ENCODE measurements at regions not wholly inside any gene's neighbourhood (a gene's known extent, or its start where the extent isn't known, plus 50 kb on each side); places are given as distances from the start of the nearest gene placed in this dataset.

DNA sequence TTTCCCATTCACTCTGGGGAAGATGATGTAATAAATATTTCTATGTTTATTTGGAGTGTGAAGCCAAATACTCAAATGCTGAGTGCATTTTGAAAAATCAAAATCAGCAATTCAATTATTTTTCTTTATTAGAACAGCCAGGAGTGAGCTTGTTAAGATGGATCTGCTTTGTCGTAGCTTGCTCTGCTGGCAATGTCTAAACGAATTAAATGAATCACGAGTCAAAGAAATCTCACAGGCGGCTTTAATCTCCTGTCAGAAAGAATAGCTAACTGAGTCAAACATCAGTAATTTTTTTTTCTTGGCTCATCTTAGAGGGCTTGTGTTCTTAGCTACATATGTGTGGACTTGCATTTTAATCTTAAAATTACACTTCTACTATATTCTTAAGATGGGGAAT is 100.2 kb upstream of the HMGN3 start:
- Histone ChIP-seq H3K4me3 (ENCODE audit: low read length, poor library complexity, severe bottlenecking) (no peak overlapping the region), H3K4me1 (ENCODE audit: insufficient read depth, low read length, poor library complexity, severe bottlenecking) (peaks cover 4% of the 10 kb centered on the region), H3F3A (ENCODE audit: low read depth) (no peaks in the 10 kb centered on the region), H3K9me2 (replicated peaks; ENCODE audit: low read depth, low read length) (no peaks in the 10 kb centered on the region), H3K27me3 (ENCODE audit: insufficient read depth, low read length, poor library complexity, severe bottlenecking) (no peaks in the 10 kb centered on the region), H3K9ac (ENCODE audit: low read depth, low read length, poor library complexity, severe bottlenecking) (no peak overlapping the region), H3K4me2 (ENCODE audit: low read depth, low read length, poor library complexity, severe bottlenecking) (no peak overlapping the region), H3K79me2 (ENCODE audit: insufficient read depth, low read length) (no peaks in the 10 kb centered on the region), H2AFZ (ENCODE audit: low read length) (no peak overlapping the region), H3K9me3 (ENCODE audit: insufficient read depth, low read depth, low read length) (no peaks in the 10 kb centered on the region), H3K36me3 (ENCODE audit: insufficient read depth, low read length) (no peaks in the 10 kb centered on the region), H4K20me1 (ENCODE audit: insufficient read depth, low read length, poor library complexity, severe bottlenecking) (no peaks in the 10 kb centered on the region)
- TF ChIP-seq EZH2phosphoT487 (IDR thresholded peaks at IDR 0.05; ENCODE audit: borderline replicate concordance) = no peak
- TF ChIP-seq, protein P1, sequence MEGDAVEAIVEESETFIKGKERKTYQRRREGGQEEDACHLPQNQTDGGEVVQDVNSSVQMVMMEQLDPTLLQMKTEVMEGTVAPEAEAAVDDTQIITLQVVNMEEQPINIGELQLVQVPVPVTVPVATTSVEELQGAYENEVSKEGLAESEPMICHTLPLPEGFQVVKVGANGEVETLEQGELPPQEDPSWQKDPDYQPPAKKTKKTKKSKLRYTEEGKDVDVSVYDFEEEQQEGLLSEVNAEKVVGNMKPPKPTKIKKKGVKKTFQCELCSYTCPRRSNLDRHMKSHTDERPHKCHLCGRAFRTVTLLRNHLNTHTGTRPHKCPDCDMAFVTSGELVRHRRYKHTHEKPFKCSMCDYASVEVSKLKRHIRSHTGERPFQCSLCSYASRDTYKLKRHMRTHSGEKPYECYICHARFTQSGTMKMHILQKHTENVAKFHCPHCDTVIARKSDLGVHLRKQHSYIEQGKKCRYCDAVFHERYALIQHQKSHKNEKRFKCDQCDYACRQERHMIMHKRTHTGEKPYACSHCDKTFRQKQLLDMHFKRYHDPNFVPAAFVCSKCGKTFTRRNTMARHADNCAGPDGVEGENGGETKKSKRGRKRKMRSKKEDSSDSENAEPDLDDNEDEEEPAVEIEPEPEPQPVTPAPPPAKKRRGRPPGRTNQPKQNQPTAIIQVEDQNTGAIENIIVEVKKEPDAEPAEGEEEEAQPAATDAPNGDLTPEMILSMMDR (conservative IDR thresholded peaks at IDR 0.05; ENCODE audit: low read length) = no peak

DNA sequence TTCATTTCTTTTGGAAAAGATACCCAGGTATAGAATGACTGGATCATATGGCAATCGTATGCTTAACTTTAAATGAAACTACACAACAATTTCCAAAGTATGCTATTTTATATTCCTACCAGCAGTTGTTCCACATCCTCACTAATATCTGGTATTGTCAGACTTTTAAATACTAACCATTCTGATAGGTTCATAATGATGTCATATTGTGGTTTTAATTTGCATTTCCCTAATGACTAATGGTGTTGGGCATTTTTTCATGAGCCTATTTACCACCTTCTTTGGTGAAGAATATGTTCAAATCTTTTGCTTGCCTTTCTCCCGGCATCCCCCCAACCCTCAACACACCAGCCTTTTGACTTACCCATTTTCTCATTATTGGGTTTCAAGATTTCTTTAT is 96.2 kb upstream of the HMGN3 start:
- H3K9me3 ChIP-seq (ENCODE audit: insufficient read depth, low read depth, low read length) = no peaks in the 10 kb centered on the region
- no peaks in the 10 kb centered on the region for H3F3A ChIP-seq (ENCODE audit: low read depth)
- no peak overlapping the region for H3K9ac ChIP-seq (ENCODE audit: low read depth, low read length, poor library complexity, severe bottlenecking)
- no peak for TF ChIP-seq EZH2phosphoT487 (IDR thresholded peaks at IDR 0.05; ENCODE audit: borderline replicate concordance)
- TF ChIP-seq, protein P1 (conservative IDR thresholded peaks at IDR 0.05; ENCODE audit: low read length) = no peak
- H3K4me2 ChIP-seq (ENCODE audit: low read depth, low read length, poor library complexity, severe bottlenecking) = no peak overlapping the region
- no peaks in the 10 kb centered on the region for H3K9me2 ChIP-seq (replicated peaks; ENCODE audit: low read depth, low read length)
- no peaks in the 10 kb centered on the region for H3K79me2 ChIP-seq (ENCODE audit: insufficient read depth, low read length)
- no peak overlapping the region for H3K4me3 ChIP-seq (ENCODE audit: low read length, poor library complexity, severe bottlenecking)
- no peaks in the 10 kb centered on the region for H4K20me1 ChIP-seq (ENCODE audit: insufficient read depth, low read length, poor library complexity, severe bottlenecking)
- H2AFZ ChIP-seq (ENCODE audit: low read length) = no peak overlapping the region
- H3K4me1 ChIP-seq (ENCODE audit: insufficient read depth, low read length, poor library complexity, severe bottlenecking) = peaks cover 4% of the 10 kb centered on the region
- H3K36me3 ChIP-seq (ENCODE audit: insufficient read depth, low read length) = no peaks in the 10 kb centered on the region
- H3K27me3 ChIP-seq (ENCODE audit: insufficient read depth, low read length, poor library complexity, severe bottlenecking) = no peaks in the 10 kb centered on the region

DNA sequence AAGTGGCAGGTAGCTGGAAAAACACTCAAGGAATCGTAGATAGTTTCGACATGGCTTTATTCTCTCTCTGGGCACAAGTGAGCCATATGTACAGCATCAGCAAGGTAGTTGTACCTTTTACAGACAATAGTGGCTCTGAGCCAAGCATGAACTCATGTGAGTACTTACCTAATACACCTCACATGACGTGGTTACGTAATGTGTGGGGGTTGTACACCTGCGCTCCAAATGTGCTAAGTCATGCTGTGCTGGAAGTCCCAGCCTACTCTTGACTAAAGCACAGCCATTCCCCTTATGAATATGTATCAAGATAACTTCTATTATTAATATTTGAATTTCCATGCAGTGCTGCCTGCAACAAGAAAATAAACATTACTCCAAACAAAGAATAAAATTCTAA is 78.8 kb upstream of the HMGN3 start:
- H3K4me1 ChIP-seq (ENCODE audit: insufficient read depth, low read length, poor library complexity, severe bottlenecking) = no peaks in the 10 kb centered on the region
- H3K79me2 ChIP-seq (ENCODE audit: insufficient read depth, low read length) = no peaks in the 10 kb centered on the region
- H4K20me1 ChIP-seq (ENCODE audit: insufficient read depth, low read length, poor library complexity, severe bottlenecking) = no peaks in the 10 kb centered on the region
- H3K36me3 ChIP-seq (ENCODE audit: insufficient read depth, low read length) = no peaks in the 10 kb centered on the region
- no peak overlapping the region for H3K9ac ChIP-seq (ENCODE audit: low read depth, low read length, poor library complexity, severe bottlenecking)
- no peaks in the 10 kb centered on the region for H3K27me3 ChIP-seq (ENCODE audit: insufficient read depth, low read length, poor library complexity, severe bottlenecking)
- no peaks in the 10 kb centered on the region for H3K9me3 ChIP-seq (ENCODE audit: insufficient read depth, low read depth, low read length)
- no peaks in the 10 kb centered on the region for H3F3A ChIP-seq (ENCODE audit: low read depth)
- H3K9me2 ChIP-seq (replicated peaks; ENCODE audit: low read depth, low read length) = no peaks in the 10 kb centered on the region
- no peak overlapping the region for H3K4me2 ChIP-seq (ENCODE audit: low read depth, low read length, poor library complexity, severe bottlenecking)
- no peak for TF ChIP-seq EZH2phosphoT487 (IDR thresholded peaks at IDR 0.05; ENCODE audit: borderline replicate concordance)
- TF ChIP-seq, protein P1 (conservative IDR thresholded peaks at IDR 0.05; ENCODE audit: low read length) = no peak
- no peak overlapping the region for H2AFZ ChIP-seq (ENCODE audit: low read length)
- no peak overlapping the region for H3K4me3 ChIP-seq (ENCODE audit: low read length, poor library complexity, severe bottlenecking)
